GM21381 (cell line): ENCODE measurements at regions not wholly inside any gene's neighbourhood (a gene's known extent, or its start where the extent isn't known, plus 50 kb on each side); places are given as distances from the start of the nearest gene placed in this dataset.

Source experiments
- ATAC-seq: cut with Tn5 transposase; IDR thresholded peaks from one replicate; pipeline ENCODE4 v1.9.1; 2021; ENCODE audit warnings: mild to moderate bottlenecking, moderate library complexity; ENCODE audit not compliant: unreplicated experiment

- no peak for ATAC-seq
These were observed 193.0 kb upstream of the LMNTD1 start for GRCh38 chr12:25746131-25746530.

- ATAC-seq = no peak
These were observed 199.7 kb upstream of the LMNTD1 start for GRCh38 chr12:25752710-25753309.

DNA sequence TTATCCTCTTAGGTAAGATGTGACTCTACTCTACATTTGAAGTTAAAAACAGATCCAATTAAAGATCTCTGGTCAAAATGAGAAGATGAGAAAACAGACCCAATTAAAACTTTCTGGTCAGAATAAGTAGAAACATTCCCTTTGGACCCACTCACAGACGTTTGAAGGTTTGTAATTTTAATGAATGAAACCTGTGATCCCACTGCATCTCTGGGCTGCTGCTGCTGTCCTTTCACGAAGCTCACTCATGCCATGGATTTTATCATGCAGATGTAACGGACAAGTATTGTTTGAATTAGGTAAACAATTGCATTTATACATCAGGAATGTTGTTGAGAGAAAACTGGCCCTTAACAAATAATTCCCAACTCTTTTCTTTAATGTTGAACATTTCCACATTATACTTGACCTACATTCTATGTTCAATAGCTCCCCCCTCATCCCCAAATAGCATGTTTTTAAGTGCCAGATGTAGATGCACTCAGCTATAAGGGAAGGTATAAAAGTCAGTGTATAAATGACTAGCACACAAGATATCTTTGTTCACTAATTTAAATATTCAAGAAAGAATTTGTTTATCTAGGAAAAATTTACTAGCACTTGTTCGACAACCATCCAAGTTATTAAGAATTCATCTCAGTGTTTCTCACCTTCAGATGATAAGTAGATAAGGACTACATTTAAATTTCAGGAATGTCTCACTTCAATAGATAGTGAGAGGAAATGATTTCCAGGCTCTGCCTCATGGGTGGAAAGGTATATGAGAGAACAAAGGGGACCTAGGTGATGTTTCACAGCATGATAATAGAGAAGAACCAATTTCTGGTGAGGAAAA is 202.3 kb upstream of the LMNTD1 start:
- no peak for ATAC-seq

DNA sequence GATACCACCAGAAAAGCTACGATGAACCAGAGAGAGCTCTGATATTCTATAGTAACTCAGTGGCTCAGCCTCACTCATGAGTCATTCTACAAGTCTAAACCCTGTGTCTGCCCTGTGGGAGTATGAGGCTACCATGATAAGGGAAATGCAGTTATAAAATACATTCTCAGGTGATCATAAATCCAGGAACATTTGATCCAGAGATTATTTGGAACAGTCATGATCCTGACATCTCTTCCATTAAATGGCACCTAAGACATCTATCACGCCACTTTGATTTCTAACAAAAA is 202.6 kb upstream of the RASSF8 start:
- no peak for ATAC-seq

DNA sequence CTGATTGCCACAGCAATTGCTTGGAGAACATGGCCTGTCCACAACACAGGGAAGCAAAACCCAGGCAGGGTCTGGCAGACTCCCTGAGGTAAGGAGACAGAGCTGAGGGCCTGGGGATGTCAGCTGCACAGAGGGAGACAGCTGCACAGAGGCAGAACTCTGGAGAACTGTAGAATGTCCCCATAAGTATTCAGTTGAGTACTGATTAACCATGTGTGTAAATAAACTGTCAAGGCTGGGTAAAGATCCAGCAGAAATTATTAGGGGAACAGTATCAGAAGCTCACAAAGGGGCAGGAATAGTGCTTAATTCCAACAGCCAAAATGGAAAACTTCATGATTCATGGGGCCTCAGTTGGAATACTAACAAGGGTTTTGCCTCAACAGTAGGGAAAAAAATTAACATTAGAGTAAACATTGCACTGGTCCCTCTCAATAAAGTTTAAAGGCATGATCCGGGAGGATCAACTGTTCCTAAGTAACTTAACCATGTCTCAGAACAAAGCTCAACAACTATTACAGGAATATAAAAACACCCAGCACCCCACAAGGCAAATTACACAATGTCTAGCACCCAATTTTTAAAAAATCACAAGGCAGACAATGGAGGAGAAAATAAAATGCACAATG is 201.3 kb upstream of the RASSF8 start:
- ATAC-seq = no peak

DNA sequence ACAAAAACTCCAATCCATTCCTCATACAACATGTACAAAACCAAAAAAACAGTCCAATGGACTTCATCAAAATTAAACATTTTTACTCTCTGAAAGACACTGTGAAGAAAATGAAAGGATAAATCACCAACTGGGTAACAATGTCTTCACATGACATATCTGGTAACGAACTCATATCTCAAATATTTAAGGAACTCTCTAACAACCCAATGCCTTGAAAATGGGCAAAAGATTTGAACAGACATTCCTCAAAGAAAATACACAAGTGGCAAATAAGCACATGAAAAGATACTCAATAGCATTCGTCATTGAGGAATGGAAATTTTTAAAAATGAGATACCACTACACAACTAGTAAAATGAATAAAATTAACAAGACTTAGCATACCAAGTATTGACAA is 198.7 kb upstream of the RASSF8 start:
- no peak for ATAC-seq

GRCh38 chr12:25761356-25761755 is 197.1 kb upstream of the RASSF8 start:
- no peak for ATAC-seq

DNA sequence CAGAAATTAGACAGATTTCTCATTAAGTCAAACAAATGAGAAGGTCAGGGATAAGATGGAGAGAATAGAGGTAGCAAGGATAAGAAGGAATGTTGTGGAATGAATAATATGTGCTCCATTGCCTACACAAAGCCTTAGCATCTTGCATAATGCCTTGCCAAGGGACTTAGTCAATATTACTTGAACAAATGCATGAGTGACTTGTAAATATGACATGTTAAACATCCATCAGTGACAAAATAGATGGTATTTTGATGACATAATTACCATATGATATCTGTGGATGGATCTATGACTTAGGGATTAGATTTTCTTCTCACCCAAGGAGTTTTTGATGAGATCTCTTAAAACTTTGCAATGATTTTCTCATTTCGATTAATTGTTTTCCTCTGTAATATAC is 194.1 kb upstream of the RASSF8 start:
- ATAC-seq = no peak

DNA sequence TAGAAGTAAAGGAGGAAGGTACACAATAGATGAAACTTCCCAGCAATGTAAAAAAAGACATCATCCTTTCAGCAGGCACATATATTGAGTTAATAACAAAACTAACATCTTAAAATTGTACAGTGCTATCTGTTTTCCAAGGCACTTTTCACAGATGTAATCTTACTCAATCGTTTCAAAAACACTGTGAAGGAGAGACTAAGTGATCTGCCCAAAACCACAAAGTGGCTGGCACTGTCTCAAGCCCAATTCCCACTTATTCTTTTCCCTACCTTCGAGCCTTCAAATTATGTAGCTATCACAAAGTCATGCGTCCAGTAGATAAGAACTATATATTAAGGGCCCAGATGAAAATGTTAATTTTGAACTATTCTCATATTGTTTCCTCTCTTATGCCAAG is 193.6 kb upstream of the RASSF8 start:
- no peak for ATAC-seq

- no peak for ATAC-seq
These were observed 190.9 kb upstream of the RASSF8 start for GRCh38 chr12:25767606-25768005.

DNA sequence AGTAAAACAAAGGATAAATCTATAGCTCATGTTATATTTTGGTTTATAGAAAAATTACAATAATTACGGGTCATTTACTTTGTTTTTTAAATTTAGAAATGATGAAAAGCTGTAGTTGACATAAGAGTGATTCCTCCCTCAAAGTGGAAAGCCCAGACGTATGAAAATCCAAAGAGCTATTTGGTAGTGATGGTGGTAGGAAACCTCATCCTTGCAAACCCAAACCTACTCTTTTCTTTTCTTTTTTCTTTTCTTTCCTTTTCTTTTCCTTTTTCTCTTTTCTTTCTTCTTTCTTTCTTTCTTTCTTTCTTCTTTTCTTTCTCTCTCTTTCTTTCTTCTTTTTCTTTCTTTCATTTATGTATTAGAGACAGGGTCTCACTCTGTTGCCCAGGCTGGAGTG is 190.3 kb upstream of the RASSF8 start:
- ATAC-seq = no peak

GRCh38 chr12:25769082-25769945 is 189.2 kb upstream of the RASSF8 start:
- ATAC-seq = no peak

DNA sequence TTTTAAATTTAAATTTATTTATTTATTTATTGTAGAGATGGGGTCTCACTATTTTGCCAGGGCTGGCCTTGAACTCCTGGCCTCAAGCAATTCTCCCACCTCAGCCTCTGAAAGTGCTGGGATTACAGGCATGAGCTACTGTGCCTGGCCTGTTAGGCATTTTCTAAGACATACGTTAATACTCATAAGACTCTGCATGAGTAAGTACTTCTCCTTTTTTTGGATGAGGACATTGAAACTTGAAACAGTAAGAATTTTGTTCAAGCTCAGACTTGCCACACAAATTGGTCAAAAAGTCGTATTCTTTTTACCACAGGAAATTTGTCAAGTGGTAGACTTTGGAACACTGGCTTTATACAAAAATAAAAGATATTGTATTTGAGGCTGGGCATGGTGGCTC is 187.4 kb upstream of the RASSF8 start:
- no peak for ATAC-seq

- no peak for ATAC-seq
These were observed 187.0 kb upstream of the RASSF8 start for GRCh38 chr12:25771476-25771875.

GRCh38 chr12:25775968-25776367 is 182.5 kb upstream of the RASSF8 start:
- ATAC-seq = no peak

DNA sequence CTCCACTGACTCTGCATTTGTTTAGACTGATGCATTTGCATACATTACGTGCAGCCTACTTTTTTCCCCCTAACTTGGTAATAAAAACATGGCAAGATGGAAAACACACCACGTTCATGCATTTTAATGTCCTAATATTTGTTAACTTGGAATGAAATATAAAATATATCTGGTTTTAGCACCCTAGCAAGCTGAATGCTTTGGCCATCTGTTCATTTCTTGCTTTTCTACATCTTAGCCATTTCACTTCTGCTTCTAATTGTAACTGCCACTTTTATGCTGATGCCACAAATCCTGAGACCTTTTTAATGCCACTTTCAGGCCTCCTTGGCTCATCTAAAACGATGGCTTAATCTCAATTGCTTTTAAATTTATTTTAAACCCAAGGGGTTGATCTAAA is 177.7 kb upstream of the RASSF8 start:
- ATAC-seq = no peak

DNA sequence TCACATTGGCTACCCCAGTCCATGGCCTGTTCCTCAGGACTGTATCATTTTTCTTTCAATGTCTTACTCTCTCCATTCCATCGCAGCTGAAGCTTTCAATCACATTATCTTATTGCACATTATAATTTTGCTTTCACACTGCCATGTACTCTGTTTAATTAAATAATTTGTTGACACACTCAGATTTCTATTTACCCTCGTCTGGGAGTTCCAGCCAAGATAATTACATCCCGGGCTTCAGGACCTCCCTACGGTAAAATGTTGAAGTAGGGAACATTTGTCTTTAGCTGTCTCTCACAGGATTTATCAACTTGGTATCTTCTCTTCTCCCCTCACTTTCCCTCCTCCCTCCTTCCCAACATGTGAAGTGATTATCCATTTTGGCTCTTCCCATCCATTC is 177.2 kb upstream of the RASSF8 start:
- no peak for ATAC-seq

- no peak for ATAC-seq
These were observed 174.9 kb upstream of the RASSF8 start for GRCh38 chr12:25783566-25783965.

DNA sequence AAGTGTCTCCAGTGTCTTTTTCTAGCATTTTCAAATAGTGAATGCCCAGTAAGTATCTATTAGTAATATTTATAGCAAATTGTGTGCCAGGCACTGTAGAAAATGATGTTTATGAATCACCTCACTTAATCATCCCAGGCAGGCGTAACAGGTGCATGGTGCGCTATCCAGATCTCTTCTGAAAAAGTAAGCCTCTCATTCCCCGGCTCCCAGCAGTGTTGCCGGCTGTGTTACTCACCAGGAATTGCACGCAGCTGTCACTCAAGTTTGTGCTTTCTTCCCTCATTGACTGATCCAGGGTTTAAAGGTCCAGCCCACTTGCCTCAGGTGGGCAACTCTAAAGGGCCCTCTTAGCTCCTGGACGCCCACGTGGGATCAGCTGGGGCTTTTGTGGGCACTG is 173.8 kb upstream of the RASSF8 start:
- ATAC-seq = no peak

GRCh38 chr12:25785134-25785533 is 173.3 kb upstream of the RASSF8 start:
- ATAC-seq = no peak

DNA sequence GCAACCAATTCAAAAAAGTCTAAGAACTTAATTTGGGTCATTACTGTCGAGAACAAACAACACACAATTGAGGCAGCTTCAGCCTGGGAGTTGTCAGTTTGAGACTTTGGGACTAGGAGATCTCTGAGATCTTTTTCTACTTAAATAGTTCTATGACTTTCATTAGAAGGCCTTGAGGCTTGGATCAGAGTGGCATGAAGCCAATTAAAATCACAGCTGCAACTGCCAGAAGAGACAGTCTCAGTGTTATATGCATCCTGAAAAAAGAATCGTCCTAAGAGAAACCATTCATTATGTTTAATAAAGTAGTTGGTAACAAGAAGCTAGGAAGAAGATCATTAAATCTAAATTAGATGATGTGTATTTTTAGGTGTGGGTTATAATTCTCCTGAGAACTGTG is 170.8 kb upstream of the RASSF8 start:
- ATAC-seq = no peak
